Right lobe of liver (tissue), 6 donors: ENCODE measurements at regions not wholly inside any gene's neighbourhood (a gene's known extent, or its start where the extent isn't known, plus 50 kb on each side); places are given as distances from the start of the nearest gene placed in this dataset.
A peak's percentile ranks its signal among the peaks of the same experiment; 100 is the strongest.

Experiments used
- ATAC-seq, 4 donors: fragments of 200-7000 bp; cut with Tn5 transposase; one replicate each; pipeline ENCODE4 v1.9.1; 2020; ENCODE audit warnings: mild to moderate bottlenecking in 4 of 4, moderate library complexity in 4 of 4
- DNase-seq, 3 donors: peaks; one replicate each; pipeline ENCODE4 v3.0.0-alpha.2; 2020
- H3K27ac ChIP-seq, 3 donors: fragments of 200-600 bp; one replicate each; pipeline ENCODE4 v1.8.0; 2022
- H3K27me3 ChIP-seq, 2 donors: fragments of 200-600 bp; one replicate each; pipeline ENCODE4 v1.8.0; 2022
- H3K36me3 ChIP-seq, 4 donors: fragments of 200-600 bp; sonication (generic) in 1 of 4; one replicate each; pipeline versions ENCODE4 v1.5.1 to v1.8.0; 2017 to 2022; ENCODE audit warnings: control low read depth in 1 of 4
- H3K4me1 ChIP-seq, 4 donors: fragments of 200-600 bp; sonication (generic) in 1 of 4; one replicate each; pipeline versions ENCODE4 v1.5.1 to v1.8.0; 2017 to 2022; ENCODE audit warnings: control low read depth in 1 of 4
- H3K4me3 ChIP-seq, 3 donors: fragments of 200-600 bp; one replicate each; pipeline ENCODE4 v1.8.0; 2022
- H3K9me3 ChIP-seq, 4 donors: fragments of 200-600 bp; sonication (generic) in 1 of 4; one replicate each; pipeline versions ENCODE4 v1.5.1 to v1.8.0; 2017 to 2022; ENCODE audit warnings: control low read depth in 1 of 4
- CTCF ChIP-seq, 4 donors: fragments of 200-600 bp in 3 of 4; fragments of 450-650 bp in 1 of 4; IDR thresholded peaks; one replicate each; pipeline versions ENCODE4 v1.5.1 to v1.8.0; 2016 to 2022; ENCODE audit warnings: antibody characterized with exemption in 4 of 4, mild to moderate bottlenecking in 2 of 4
- POLR2A ChIP-seq: fragments of 450-650 bp; IDR thresholded peaks from one replicate; pipeline ENCODE4 v1.6.1; 2017; ENCODE audit warnings: antibody characterized with exemption, mild to moderate bottlenecking
- WGBS: methylation state at CpG from one replicate; pipeline ENCODE4 v1.1.6; 2018; ENCODE audit warnings: low coverage, low lambda C conversion rate; ENCODE audit not compliant: insufficient coverage; ENCODE audit errors: missing lambda C conversion rate; 5-methylcytosine and 5-hydroxymethylcytosine counted together
- intact Hi-C, 2 donors: fragments of 100-400 bp; cut with DNase I; formaldehyde crosslinking; loops; one replicate each; pipeline versions ENCODE4 v1.11.2 to v1.14.1; 2022
- donor health status: DM: no; HTN: yes; CAD: no.
- donor health status: DM: no; HTN: no; CAD: no.
- donor health status: DM: no; HTN: no; CAD: no.
- donor health status: DM: no; HTN: yes; CAD: no.
- donor health status: DM: no; HTN: yes; CAD: no.

- Histone ChIP-seq H3K4me1 (no peaks in the 10 kb centered on the region), H3K9me3 (no peaks in the 10 kb centered on the region), H3K27me3 (no peaks in the 10 kb centered on the region), H3K36me3 (no peaks in the 10 kb centered on the region), H3K27ac (no peak overlapping the region), H3K4me3 (no peak overlapping the region)
- no peak for TF ChIP-seq CTCF (IDR thresholded peaks at IDR 0.05)
- TF ChIP-seq POLR2A, result no peak
- DNase-seq (no peak), ATAC-seq (peak in 2 of 4 donors; percentile 33 to 37)
- 55% methylated on average over 8 of the region's 8 CpGs for WGBS
- intact Hi-C loops, result no loop called here
Observed at GRCh38 chr1:101178688-101179491, 57.9 kb upstream of the S1PR1 start.

GRCh38 chr1:101178341-101178687 is 58.5 kb upstream of the S1PR1 start:
- TF ChIP-seq CTCF (IDR thresholded peaks at IDR 0.05) (no peak), POLR2A (no peak)
- H3K27me3 ChIP-seq, result no peaks in the 10 kb centered on the region
- H3K4me1 ChIP-seq, result no peaks in the 10 kb centered on the region
- WGBS, result 100% methylated on average over 1 of the region's 1 CpG
- no peak for ATAC-seq
- H3K4me3 ChIP-seq, result no peak overlapping the region
- no peak overlapping the region for H3K27ac ChIP-seq
- H3K9me3 ChIP-seq, result no peaks in the 10 kb centered on the region
- no peaks in the 10 kb centered on the region for H3K36me3 ChIP-seq
- intact Hi-C loops, result no loop called here
- DNase-seq, result no peak

DNA sequence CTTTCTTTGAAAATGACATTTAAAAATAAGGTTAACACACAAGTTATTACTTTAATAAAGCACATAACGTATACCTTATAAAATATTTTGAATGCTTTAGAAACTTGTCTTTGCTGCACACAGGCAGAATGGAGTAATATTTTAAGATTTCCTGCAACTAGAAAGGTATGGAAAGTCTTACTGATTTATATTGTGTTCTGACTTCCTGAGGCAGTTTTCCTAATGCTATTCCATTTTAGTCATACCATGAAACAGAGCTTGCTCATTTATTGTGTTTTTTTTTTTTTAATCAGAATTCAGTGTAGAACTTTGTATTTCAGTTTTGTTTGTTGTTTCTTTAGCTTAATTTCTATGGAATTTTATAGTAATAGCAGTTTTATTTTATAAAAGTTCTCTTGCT is 60.9 kb upstream of the S1PR1 start:
- TF ChIP-seq POLR2A (no peak), CTCF (IDR thresholded peaks at IDR 0.05) (no peak)
- ATAC-seq (no peak), DNase-seq (no peak)
- Histone ChIP-seq H3K27me3 (no peaks in the 10 kb centered on the region), H3K4me3 (no peak overlapping the region), H3K27ac (no peak overlapping the region), H3K4me1 (no peaks in the 10 kb centered on the region), H3K9me3 (no peaks in the 10 kb centered on the region), H3K36me3 (no peaks in the 10 kb centered on the region)
- WGBS, result 80% methylated on average over 1 of the region's 1 CpG
- intact Hi-C loops, result no loop called here

GRCh38 chr1:101175466-101175865 is 61.4 kb upstream of the S1PR1 start:
- ATAC-seq (no peak), DNase-seq (no peak)
- intact Hi-C loops, result no loop called here
- H3K36me3 ChIP-seq, result no peaks in the 10 kb centered on the region
- no peaks in the 10 kb centered on the region for H3K27me3 ChIP-seq
- no peak overlapping the region for H3K4me3 ChIP-seq
- H3K27ac ChIP-seq, result no peak overlapping the region
- 68% methylated on average over 3 of the region's 3 CpGs for WGBS
- no peaks in the 10 kb centered on the region for H3K4me1 ChIP-seq
- TF ChIP-seq POLR2A, result no peak
- TF ChIP-seq CTCF (IDR thresholded peaks at IDR 0.05), result no peak
- H3K9me3 ChIP-seq, result no peaks in the 10 kb centered on the region
